Panc1 (cell line): ENCODE measurements at regions not wholly inside any gene's neighbourhood (a gene's known extent, or its start where the extent isn't known, plus 50 kb on each side); places are given as distances from the start of the nearest gene placed in this dataset.
"Not testable (repeated sequence)": the region's sequence is repeated elsewhere in the genome, so short reads cannot be mapped to it uniquely, and the experiment has no call there.

Experiments
- CTCF ChIP-seq: fragments of 450-650 bp; IDR thresholded peaks from 2 replicates; pipeline ENCODE4 v1.5.1; 2017; ENCODE audit warnings: mild to moderate bottlenecking
- POLR2AphosphoS5 ChIP-seq: IDR thresholded peaks from 2 replicates; pipeline ENCODE4 v1.6.1; 2012; ENCODE audit warnings: mild to moderate bottlenecking, low read depth, low read length, moderate library complexity
- SIN3A ChIP-seq: IDR thresholded peaks from 2 replicates; pipeline ENCODE4 v1.6.1; 2012; ENCODE audit warnings: low read depth, mild to moderate bottlenecking, low read length, moderate library complexity, borderline replicate concordance; ENCODE audit not compliant: insufficient read depth
- TCF7L2 ChIP-seq: IDR thresholded peaks from 2 replicates; pipeline ENCODE4 v1.6.1; 2011; ENCODE audit warnings: mild to moderate bottlenecking, low read depth, low read length, inconsistent platforms

DNA sequence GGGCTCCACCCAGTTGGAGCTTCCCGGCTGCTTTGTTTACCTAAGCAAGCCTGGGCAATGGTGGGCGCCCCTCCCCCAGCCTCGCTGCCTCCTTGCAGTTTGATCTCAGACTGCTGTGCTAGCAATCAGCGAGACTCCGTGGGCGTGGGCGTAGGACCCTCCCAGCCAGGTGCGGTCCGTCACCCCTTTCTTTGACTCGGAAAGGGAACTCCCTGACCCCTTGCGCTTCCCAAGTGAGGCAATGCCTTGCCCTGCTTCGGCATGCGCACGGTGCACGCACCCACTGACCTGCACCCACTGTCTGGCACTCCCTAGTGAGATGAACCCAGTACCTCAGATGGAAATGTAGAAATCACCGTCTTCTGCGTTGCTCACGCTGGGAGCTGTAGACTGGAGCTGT is 254.4 kb upstream of the NMUR2 start:
- TF ChIP-seq CTCF, SIN3A, TCF7L2, POLR2AphosphoS5: not testable (repeated sequence)
